ENCODE measurements at regions not wholly inside any gene's neighbourhood (a gene's known extent, or its start where the extent isn't known, plus 50 kb on each side); places are given as distances from the start of the nearest gene placed in this dataset.
"Not testable (repeated sequence)": the region's sequence is repeated elsewhere in the genome, so short reads cannot be mapped to it uniquely, and the experiment has no call there.

DNA sequence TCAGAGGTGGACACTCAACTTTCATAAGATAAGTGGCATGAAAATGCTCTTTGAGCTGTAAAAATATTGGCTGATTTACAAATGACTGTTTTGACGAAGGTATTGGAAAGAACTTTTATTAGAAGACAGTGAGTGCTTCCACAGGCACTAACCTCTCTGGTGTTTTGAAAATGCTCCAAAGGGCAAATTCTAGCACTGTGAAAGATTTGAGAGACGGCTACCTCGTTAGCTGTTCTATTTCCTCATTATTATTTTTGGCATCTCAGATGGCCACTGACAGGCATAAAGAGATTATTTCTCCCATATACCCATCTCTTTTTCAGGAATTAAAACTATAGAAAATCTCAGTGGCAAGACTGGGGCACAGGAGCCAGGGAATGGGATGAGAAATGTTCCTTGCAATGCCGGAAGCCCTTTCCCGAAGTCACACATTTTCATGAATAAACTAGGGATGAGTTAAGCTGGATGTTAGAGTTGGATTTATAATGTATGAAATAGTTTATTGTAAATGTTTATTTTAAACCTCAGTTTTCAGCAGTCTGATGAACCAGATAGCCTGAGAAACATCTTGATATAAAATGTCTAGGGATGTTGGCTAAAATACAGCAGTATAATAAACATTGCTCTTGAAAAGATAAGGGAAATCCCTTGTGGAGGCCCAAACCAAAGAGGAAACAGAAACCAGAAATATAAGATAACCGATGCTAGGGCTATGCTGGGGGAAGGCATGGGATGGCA, 175.7 kb downstream of the ASB1 start:
- no peak for DNase-seq
- H3K4me3 ChIP-seq, result no peak overlapping the region
- no peaks in the 10 kb centered on the region for H3K4me1 ChIP-seq
- no peak overlapping the region for H3K27ac ChIP-seq
- H3K36me3 ChIP-seq, result no peaks in the 10 kb centered on the region
- peaks cover 6% of the 10 kb centered on the region for H3K9me3 ChIP-seq (replicated peaks)
- peaks cover 5% of the 10 kb centered on the region; the same call in 1 of the 2 replicates for H3K27me3 ChIP-seq

DNA sequence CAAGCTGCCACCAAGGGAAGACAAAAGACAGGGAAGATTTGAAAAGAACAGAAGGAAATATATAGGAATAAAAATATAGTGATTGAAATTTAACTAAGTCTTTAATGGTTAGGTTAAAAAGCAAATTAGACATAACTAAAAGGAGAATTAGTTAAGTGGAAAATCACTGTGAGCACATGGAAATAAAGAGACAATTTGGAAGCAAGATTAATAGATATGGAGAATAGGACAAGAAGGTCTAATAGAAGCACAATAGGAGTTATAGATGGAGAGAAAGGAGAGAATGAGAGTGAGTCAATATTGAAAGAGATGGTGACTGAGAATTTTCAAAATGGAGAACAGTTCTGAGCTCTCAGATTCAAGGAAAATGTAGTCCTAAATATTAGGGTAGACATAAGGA, 176.9 kb downstream of the ASB1 start:
- Histone ChIP-seq H3K27me3 (peaks cover 2% of the 10 kb centered on the region; the same call in 1 of the 2 replicates), H3K27ac (no peak overlapping the region), H3K9me3 (replicated peaks) (peaks cover 6% of the 10 kb centered on the region), H3K4me1 (no peaks in the 10 kb centered on the region), H3K4me3 (no peak overlapping the region), H3K36me3 (no peaks in the 10 kb centered on the region)
- no peak for DNase-seq

DNA sequence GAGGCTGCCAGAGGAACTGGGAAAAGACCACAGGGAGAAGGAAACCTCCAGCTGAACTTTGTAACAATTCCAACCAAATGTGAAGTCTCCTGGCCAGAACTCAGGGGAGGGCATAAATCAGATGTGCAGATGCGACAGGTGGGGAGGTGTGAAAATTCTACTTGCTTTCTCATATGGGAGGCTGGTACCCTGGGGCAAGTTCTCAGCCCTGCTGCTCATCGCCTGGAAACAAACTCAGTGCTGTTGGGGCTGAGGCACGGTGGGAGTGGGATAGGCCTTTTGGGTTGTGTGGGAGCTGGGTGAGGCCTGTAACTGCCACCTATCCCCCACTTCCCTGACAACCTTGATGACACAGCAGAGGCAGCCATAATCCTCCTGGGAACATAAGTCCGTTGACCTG, 179.6 kb downstream of the ASB1 start:
- no peak overlapping the region for H3K27ac ChIP-seq
- H3K4me1 ChIP-seq, result no peaks in the 10 kb centered on the region
- H3K27me3 ChIP-seq, result no peaks in the 10 kb centered on the region
- no peak overlapping the region for H3K4me3 ChIP-seq
- H3K9me3 ChIP-seq (replicated peaks), result peaks cover 6% of the 10 kb centered on the region
- no peak for DNase-seq
- no peaks in the 10 kb centered on the region for H3K36me3 ChIP-seq

DNA sequence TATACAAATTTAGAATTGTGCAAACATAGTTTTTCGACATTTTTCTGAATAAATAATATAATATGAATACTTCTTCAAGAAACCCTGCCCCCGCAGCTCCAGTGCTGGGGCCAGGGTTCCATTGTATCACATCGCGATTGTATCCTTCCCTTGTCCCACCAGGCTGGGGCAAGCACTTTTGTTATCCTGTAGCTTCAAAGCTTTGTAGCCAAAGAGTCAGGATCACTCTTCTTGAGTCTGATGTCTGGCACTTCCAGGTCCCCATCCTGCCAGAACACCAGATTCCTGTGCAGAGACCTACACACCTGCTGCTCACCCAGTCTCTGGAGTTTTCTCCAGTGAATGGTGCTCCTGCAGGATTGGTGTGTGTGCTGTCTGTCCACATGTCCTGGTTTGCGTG, 186.9 kb downstream of the ASB1 start:
- no peak for DNase-seq
- Histone ChIP-seq H3K4me1 (no peaks in the 10 kb centered on the region), H3K4me3 (no peak overlapping the region), H3K9me3 (replicated peaks) (no peaks in the 10 kb centered on the region), H3K27me3 (peaks cover 7% of the 10 kb centered on the region; the same call in 1 of the 2 replicates), H3K27ac (no peak overlapping the region), H3K36me3 (no peaks in the 10 kb centered on the region)

DNA sequence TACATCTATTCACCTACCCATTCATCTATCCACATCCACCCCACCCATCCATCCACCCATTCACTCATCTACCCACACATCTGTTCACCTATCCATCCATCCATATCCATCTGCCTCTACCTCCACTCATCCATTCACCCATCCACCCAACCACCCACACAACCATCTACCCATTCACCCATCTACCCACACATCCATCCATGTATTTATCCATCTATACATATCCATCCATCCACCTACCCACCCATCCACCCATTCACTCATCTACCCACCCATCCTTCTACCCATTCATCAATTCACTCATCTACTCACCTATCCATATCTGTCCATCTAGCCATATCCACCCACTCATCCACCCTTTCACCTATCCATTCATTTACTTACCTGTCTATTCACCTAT, 187.6 kb downstream of the ASB1 start:
- no peak overlapping the region for H3K27ac ChIP-seq
- peaks cover 7% of the 10 kb centered on the region; the same call in 1 of the 2 replicates for H3K27me3 ChIP-seq
- no peak overlapping the region for H3K4me3 ChIP-seq
- no peaks in the 10 kb centered on the region for H3K4me1 ChIP-seq
- no peaks in the 10 kb centered on the region for H3K36me3 ChIP-seq
- no peak for DNase-seq
- no peaks in the 10 kb centered on the region for H3K9me3 ChIP-seq (replicated peaks)

DNA sequence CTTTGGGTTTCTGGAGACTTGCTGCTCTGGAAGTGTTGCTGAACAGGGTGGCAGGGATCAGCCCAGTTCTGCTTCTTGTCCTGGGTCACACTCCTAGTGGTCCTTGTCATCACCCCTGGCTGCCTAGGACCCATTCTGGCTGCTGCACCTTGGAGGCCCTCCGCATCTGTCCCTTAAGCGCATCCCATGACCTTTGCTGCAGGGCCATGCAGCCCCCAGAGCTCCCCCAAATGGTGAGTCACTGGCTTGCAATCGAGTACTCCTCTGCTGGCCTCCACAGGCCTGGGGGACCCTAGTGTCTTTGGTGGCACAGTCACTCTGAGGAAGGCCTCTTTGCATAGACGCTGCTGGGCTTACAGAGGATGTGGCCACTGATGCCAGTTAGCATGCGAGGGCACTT, 188.5 kb downstream of the ASB1 start:
- DNase-seq, result no peak
- Histone ChIP-seq H3K27me3 (peaks cover 7% of the 10 kb centered on the region; the same call in 1 of the 2 replicates), H3K36me3 (0 out of 2 replicates have a peak, but pooled peaks cover 2% of the 10 kb centered on the region), H3K27ac (no peak overlapping the region), H3K4me3 (no peak overlapping the region), H3K9me3 (replicated peaks) (no peaks in the 10 kb centered on the region), H3K4me1 (no peaks in the 10 kb centered on the region)

DNA sequence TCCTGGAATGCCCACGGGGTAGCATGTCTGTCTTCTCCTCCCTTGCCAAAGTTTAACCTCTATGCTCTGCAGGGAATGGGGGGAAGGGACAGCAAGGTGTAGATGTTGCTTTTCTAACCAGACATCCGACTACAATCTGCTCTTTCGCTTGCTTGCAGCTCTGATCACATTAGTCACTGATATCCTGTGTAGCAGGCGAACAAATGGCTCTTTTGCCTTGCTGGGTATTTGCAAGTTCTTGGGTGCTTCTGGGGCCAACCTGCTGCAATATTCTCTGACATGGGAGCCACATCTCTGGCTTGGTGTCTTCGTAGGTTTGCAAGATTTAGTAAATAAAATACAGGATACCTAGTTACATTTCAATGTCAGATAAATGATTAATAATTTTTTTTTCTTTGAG, 190.0 kb downstream of the ASB1 start:
- Histone ChIP-seq H3K9me3 (replicated peaks) (no peaks in the 10 kb centered on the region), H3K4me1 (no peaks in the 10 kb centered on the region), H3K36me3 (0 out of 2 replicates have a peak, but pooled peaks cover 2% of the 10 kb centered on the region), H3K27me3 (peaks cover 7% of the 10 kb centered on the region; the same call in 1 of the 2 replicates), H3K4me3 (no peak overlapping the region), H3K27ac (no peak overlapping the region)
- no peak for DNase-seq

DNA sequence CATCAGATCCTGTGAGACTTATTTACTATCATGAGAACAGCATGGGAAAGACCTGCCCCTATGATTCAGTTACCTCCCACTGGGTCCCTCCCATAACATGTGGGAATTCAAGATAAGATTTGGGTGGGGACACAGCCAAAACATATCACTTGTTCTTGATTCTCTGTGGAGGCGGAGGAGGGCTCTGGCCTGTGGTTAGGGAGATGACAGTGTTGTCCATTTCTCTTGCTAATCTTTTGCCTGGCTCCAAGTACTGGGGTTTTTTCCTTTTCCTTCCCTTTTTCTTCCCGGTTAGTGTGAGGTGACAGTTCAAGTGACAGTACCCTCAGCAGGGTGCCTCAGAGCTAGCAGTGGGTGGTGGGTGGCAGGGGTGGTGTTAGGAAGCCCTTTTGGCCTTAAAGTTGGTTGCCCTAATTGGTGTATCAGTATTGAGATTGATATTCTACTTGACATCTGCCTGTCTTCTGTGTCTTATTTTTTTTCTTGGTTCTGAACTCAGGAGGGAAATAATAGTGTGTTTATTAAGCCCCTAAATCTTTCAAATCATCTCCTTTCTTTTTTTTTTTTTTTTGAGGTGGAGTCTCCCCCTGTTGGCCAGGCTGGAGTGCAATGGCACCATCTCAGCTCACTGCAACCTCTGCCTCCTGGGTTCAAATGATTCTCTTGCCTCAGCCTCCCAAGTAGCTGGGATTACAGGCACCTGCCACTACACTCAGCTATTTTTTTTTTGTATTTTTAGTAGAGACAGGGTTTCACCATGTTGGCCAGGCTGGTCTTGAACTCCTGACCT, 192.0 kb downstream of the ASB1 start:
- H3K27ac ChIP-seq; H3K4me1 ChIP-seq; H3K27me3 ChIP-seq; H3K4me3 ChIP-seq; DNase-seq; H3K9me3 ChIP-seq (replicated peaks); H3K36me3 ChIP-seq: not testable (repeated sequence)

DNA sequence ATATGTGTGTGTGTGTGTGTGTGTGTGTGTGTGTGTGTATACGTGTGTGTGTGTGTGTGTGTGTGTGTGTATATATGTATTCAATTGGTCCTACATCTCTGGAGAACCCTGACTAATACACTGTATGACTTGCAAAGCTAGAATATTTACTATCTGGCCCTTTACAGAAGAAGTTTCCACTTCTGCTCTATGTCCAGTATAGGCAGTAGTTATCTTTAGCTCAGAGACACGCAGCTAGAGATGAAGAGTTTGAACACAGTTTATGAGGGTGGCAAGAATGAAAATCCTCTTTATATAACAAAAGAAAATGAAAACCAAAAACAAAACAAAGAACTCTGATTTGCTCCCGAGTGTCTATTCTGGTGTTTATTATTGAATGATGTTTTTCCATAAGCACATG, 201.2 kb downstream of the ASB1 start:
- Histone ChIP-seq H3K4me3 (no peak overlapping the region), H3K36me3 (no peaks in the 10 kb centered on the region), H3K4me1 (no peaks in the 10 kb centered on the region), H3K9me3 (replicated peaks) (no peaks in the 10 kb centered on the region), H3K27me3 (no peaks in the 10 kb centered on the region), H3K27ac (no peak overlapping the region)
- DNase-seq, result no peak

DNA sequence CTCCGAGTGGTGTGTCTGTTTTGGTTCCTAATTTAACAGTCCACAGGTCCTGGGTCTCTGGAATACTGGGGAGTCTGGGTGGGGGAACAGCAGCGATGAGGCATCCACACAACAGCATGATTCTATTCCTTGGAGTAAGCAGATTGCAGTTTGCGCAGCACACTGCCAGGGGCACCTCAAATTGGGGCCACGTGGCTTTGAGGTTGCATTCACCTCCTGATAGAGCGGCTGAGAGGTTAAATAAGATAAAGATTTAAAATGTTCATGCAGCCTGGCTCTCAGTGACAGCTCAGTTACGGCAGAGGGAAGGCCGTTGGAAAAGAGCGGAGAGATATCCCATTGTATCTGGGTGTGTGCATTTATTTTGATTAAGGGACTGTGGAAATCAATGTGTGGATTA, 202.3 kb downstream of the ASB1 start:
- no peak for DNase-seq
- Histone ChIP-seq H3K9me3 (replicated peaks) (no peaks in the 10 kb centered on the region), H3K36me3 (no peaks in the 10 kb centered on the region), H3K27ac (no peak overlapping the region), H3K27me3 (no peaks in the 10 kb centered on the region), H3K4me3 (no peak overlapping the region), H3K4me1 (no peaks in the 10 kb centered on the region)

DNA sequence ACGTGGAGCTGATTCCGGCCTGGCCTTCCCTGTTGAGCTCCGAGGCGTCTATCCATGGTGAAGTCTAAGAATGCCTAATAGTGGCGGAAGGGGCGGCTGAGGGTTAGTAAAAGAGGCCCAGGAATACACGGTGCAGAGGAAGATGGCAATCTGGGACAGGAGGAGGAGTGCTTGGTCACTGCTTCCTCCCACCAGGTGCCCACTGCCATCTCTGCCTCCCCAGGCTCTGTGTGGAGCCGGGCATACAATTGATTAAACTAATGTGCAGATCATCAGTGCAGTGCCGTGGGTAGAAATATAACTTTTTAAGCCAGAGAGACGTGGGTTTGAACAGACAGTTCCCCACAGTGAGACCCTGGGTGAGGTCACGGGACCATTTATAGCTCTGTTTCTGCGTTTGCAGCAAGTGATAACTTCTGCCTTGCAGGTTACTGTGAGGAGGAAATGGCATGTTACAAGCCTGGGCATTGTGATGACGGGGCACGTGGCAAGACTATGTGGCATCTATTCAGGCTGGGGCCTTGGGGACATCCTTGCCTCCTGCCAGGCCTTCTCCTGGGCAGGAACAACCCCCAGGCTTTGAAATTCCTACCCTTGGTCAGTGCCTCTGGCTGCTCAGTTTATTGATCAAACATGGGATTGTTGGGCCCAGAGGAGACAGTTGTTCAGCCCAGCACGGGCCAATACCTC, 204.9 kb downstream of the ASB1 start:
- DNase-seq, result no peak
- no peaks in the 10 kb centered on the region for H3K4me1 ChIP-seq
- no peak overlapping the region for H3K4me3 ChIP-seq
- peaks cover 12% of the 10 kb centered on the region; the same call in 1 of the 2 replicates for H3K27me3 ChIP-seq
- no peaks in the 10 kb centered on the region for H3K36me3 ChIP-seq
- no peaks in the 10 kb centered on the region for H3K9me3 ChIP-seq (replicated peaks)
- no peak overlapping the region for H3K27ac ChIP-seq

DNA sequence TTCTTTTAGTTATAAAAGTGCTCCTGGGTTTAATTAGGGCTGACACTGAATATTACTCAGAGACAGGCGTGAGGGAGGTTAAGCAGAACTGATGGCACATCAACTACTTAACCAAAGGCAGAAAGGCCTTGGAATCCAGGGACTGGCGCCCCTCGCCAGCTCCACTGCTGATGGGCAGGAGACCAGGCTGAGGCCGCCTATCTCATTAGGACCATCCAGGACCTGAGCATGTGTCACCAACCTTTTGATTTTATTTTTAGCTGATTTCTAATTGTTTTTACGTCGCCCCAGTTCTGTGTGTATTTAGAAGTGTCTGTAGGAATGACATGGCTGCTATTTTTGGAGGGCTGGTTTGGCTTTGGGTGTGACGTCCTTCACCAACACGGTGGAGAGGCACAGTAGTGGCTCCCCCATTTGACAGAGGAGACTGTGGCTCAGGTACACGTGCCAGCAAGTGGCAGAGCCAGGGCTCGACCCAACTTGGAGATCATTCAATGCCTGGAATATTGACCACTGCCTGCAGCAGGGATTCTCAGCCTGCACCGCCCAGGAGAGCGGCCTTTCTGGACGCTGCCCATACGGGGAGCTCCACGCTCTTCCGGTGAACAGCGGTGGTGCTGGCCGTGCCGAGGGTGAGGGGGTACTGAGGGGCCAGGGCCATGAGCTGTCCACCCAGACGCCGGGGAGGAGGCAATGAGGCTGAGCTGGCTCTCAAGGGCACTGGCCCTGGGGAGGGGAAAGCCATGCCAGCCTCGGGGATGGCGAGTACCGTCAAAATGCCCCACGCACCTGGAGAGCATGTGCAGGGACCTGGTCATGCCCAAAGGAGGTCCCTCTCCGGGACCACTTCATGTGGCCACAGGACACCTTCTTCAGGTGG, 205.7 kb downstream of the ASB1 start:
- Histone ChIP-seq H3K9me3 (replicated peaks) (no peaks in the 10 kb centered on the region), H3K4me1 (no peaks in the 10 kb centered on the region), H3K27ac (no peak overlapping the region), H3K4me3 (no peak overlapping the region), H3K27me3 (peaks cover 13% of the 10 kb centered on the region; the same call in 1 of the 2 replicates), H3K36me3 (no peaks in the 10 kb centered on the region)
- no peak for DNase-seq

DNA sequence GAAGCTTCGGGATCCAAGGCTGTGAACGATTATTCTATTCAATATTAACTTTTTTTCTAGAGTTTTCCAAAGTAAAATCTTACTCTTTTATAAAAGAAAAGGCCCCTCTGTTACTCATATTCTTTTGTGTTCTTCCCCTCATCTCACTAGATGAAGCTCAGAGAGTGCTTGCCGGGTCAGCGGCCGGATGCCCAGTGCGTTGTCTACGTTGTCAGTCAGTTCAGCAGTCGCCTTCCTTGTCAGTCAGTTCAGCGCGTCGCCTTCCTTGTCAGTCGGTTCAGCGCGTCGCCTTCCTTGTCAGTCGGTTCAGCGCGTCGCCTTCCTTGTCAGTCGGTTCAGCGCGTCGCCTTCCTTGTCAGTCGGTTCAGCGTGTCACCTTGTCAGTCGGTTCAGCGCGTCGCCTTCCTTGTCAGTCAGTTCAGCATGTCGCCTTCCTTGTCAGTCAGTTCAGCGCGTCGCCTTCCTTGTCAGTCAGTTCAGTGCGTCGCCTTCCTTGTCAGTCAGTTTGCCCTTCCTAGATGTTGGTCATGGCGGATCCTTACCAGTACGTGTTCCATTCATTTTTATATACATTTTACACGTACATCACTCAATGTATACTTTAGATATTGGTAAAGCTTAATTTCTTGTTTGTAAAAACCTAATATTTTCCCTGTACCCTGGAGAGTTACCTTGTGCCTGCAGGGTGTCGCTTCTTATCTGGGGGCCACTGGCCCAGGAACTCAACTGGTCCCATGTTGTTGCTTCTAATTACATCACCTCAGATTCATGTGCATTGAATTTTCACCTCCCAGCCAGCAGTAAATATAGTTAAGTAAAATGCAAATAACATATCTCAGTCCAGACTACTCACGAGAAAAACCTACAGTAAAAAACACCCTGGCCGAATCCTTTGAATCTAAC, 206.9 kb downstream of the ASB1 start:
- no peak for DNase-seq
- Histone ChIP-seq H3K27me3 (peaks cover 13% of the 10 kb centered on the region; the same call in 1 of the 2 replicates), H3K36me3 (no peaks in the 10 kb centered on the region)

More for the DNA sequence above, 206.9 kb downstream of the ASB1 start:
- H3K4me1 ChIP-seq, result no peaks in the 10 kb centered on the region
- no peak overlapping the region for H3K27ac ChIP-seq
- no peak overlapping the region for H3K4me3 ChIP-seq
- H3K9me3 ChIP-seq (replicated peaks), result no peaks in the 10 kb centered on the region
